Effector memory CD8-positive, alpha-beta T cell (primary cell): ENCODE measurements at regions not wholly inside any gene's neighbourhood (a gene's known extent, or its start where the extent isn't known, plus 50 kb on each side); places are given as distances from the start of the nearest gene placed in this dataset.
"Not testable (repeated sequence)": the region's sequence is repeated elsewhere in the genome, so short reads cannot be mapped to it uniquely, and the experiment has no call there.

Experiments
- ATAC-seq: fragments of 150-1000 bp; cut with Tn5 transposase; replicated peaks from 2 replicates; pipeline ENCODE4 v1.10.0; 2021; ENCODE audit warnings: mild to moderate bottlenecking, moderate library complexity
- DNase-seq, 3 experiments: peaks; one replicate each; pipeline ENCODE4 v3.0.0; 2021
- H3K27ac Mint-ChIP-seq, 2 donors: one replicate each; pipeline ENCODE4 v1.8.0; 2022; ENCODE audit warnings: mild to moderate bottlenecking in 2 of 2, mixed read lengths in 2 of 2, moderate library complexity in 2 of 2
- H3K27me3 Mint-ChIP-seq, 2 donors: one replicate each; pipeline ENCODE4 v1.8.0; 2022; ENCODE audit warnings: mixed read lengths in 2 of 2
- H3K36me3 Mint-ChIP-seq: one replicate; pipeline ENCODE4 v1.8.0; 2022; ENCODE audit warnings: mild to moderate bottlenecking, moderate library complexity, mixed read lengths; ENCODE audit not compliant: insufficient read depth
- H3K4me1 Mint-ChIP-seq, 2 donors: one replicate each; pipeline ENCODE4 v1.8.0; 2022; ENCODE audit warnings: low read depth in 2 of 2, mixed read lengths in 2 of 2
- H3K4me3 Mint-ChIP-seq, 2 donors: one replicate each; pipeline ENCODE4 v1.8.0; 2022; ENCODE audit warnings: mild to moderate bottlenecking in 2 of 2, mixed read lengths in 2 of 2, moderate library complexity in 2 of 2
- H3K9me3 Mint-ChIP-seq, 2 donors: one replicate each; pipeline ENCODE4 v1.8.0; 2022; ENCODE audit warnings: mixed read lengths in 2 of 2

DNA sequence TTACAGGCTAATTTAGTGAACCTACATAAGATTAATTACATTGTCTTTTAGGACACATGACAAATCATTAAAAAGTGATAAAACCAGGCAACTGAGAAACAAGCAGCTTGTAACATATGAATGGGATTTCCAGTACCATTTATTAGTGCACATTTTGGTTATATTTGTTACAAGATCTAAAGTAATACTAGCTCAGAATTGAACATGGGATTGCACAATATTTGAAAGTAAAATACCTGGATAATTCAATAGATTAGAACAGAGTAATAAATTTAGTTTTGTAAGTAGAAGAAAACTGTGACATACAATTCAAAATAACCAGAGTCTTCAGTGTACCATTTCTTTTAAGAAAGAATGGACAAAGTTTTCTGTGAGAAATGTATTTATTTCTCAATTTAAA, 1400.7 kb upstream of the ACVR2A start:
- Mint-ChIP-seq H3K4me1 (no peaks in the 10 kb centered on the region), H3K36me3 (no peaks in the 10 kb centered on the region), H3K9me3 (peaks cover 0 to 5% of the 10 kb centered on the region in 2 donors), H3K27me3 (no peaks in the 10 kb centered on the region), H3K27ac (no peak overlapping the region), H3K4me3 (no peak overlapping the region)
- DNase-seq, result no peak
- ATAC-seq, result no peak

- Mint-ChIP-seq H3K27ac (no peak overlapping the region), H3K27me3 (no peaks in the 10 kb centered on the region), H3K36me3 (no peaks in the 10 kb centered on the region), H3K4me1 (no peaks in the 10 kb centered on the region), H3K9me3 (peaks cover 0 to 16% of the 10 kb centered on the region in 2 donors), H3K4me3 (no peak overlapping the region)
- DNase-seq, result no peak
- ATAC-seq, result no peak
Measured at GRCh38 chr2:146438246-146438645, 1406.6 kb upstream of the ACVR2A start.

- ATAC-seq (no peak), DNase-seq (no peak)
- Mint-ChIP-seq H3K27me3 (no peaks in the 10 kb centered on the region), H3K27ac (no peak overlapping the region), H3K4me1 (no peaks in the 10 kb centered on the region), H3K9me3 (peaks cover 0 to 16% of the 10 kb centered on the region in 2 donors), H3K36me3 (no peaks in the 10 kb centered on the region), H3K4me3 (no peak overlapping the region)
Measured at GRCh38 chr2:146437712-146438111, 1407.1 kb upstream of the ACVR2A start.

- Mint-ChIP-seq H3K9me3 (peaks cover 0 to 16% of the 10 kb centered on the region in 2 donors), H3K4me1 (no peaks in the 10 kb centered on the region), H3K27ac (no peak overlapping the region), H3K27me3 (no peaks in the 10 kb centered on the region), H3K4me3 (no peak overlapping the region), H3K36me3 (no peaks in the 10 kb centered on the region)
- ATAC-seq (no peak), DNase-seq (no peak)
Measured at GRCh38 chr2:146433116-146433875, 1411.5 kb upstream of the ACVR2A start.

- Mint-ChIP-seq H3K27me3 (no peaks in the 10 kb centered on the region), H3K9me3 (peaks cover under 1 to 1% of the 10 kb centered on the region in 2 donors), H3K36me3 (no peaks in the 10 kb centered on the region), H3K4me1 (no peaks in the 10 kb centered on the region), H3K4me3 (no peak overlapping the region), H3K27ac (no peak overlapping the region)
- ATAC-seq (no peak), DNase-seq (no peak)
Measured at GRCh38 chr2:146429366-146429765, 1415.5 kb upstream of the ACVR2A start.

- H3K27me3 Mint-ChIP-seq, result no peaks in the 10 kb centered on the region
- peaks cover 0 to 1% of the 10 kb centered on the region in 2 donors for H3K9me3 Mint-ChIP-seq
- H3K4me3 Mint-ChIP-seq, result no peak overlapping the region
- no peaks in the 10 kb centered on the region for H3K36me3 Mint-ChIP-seq
- no peak overlapping the region for H3K27ac Mint-ChIP-seq
- DNase-seq, result no peak
- no peaks in the 10 kb centered on the region for H3K4me1 Mint-ChIP-seq
- no peak for ATAC-seq
Measured at GRCh38 chr2:146417942-146418341, 1426.9 kb upstream of the ACVR2A start.

DNA sequence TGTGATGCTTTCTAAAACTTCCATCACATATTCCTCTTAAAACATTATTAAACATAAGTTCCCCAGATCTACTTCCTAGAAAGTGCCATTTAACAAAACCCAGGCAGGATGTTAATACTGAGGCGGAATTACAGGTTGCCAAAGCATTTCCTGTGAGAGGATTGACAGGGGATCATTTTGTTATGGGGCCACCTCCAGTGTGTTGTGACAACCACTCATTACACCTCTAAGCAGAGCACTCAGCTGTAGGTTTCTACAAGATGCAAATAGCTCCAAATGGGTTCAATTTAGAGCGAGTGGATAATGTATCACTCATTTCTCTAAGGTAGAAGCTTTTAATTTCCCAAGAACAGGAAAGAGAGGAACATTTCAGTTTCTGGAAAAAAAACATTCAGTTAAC, 1429.5 kb upstream of the ACVR2A start:
- no peaks in the 10 kb centered on the region for H3K36me3 Mint-ChIP-seq

GRCh38 chr2:146414456-146414855, 1430.4 kb upstream of the ACVR2A start:
- ATAC-seq (no peak), DNase-seq (no peak)
- Mint-ChIP-seq H3K27me3 (no peaks in the 10 kb centered on the region), H3K4me3 (no peak overlapping the region), H3K27ac (no peak overlapping the region), H3K4me1 (no peaks in the 10 kb centered on the region), H3K36me3 (no peaks in the 10 kb centered on the region), H3K9me3 (peaks cover 0 to 1% of the 10 kb centered on the region in 2 donors)

More for the DNA sequence above, 1429.5 kb upstream of the ACVR2A start:
- ATAC-seq (no peak), DNase-seq (no peak)
- Mint-ChIP-seq H3K27me3 (no peaks in the 10 kb centered on the region), H3K4me3 (no peak overlapping the region), H3K4me1 (no peaks in the 10 kb centered on the region), H3K9me3 (peaks cover 0 to 1% of the 10 kb centered on the region in 2 donors), H3K27ac (no peak overlapping the region)

GRCh38 chr2:146413086-146413610, 1431.7 kb upstream of the ACVR2A start:
- DNase-seq (no peak), ATAC-seq (no peak)
- Mint-ChIP-seq H3K27ac (no peak overlapping the region), H3K9me3 (peaks cover 0 to 1% of the 10 kb centered on the region in 2 donors), H3K4me1 (no peaks in the 10 kb centered on the region), H3K27me3 (no peaks in the 10 kb centered on the region), H3K4me3 (no peak overlapping the region), H3K36me3 (no peaks in the 10 kb centered on the region)

- Mint-ChIP-seq H3K4me3 (no peak overlapping the region), H3K4me1 (no peaks in the 10 kb centered on the region), H3K9me3 (peaks cover 0 to 1% of the 10 kb centered on the region in 2 donors), H3K36me3 (no peaks in the 10 kb centered on the region), H3K27me3 (no peaks in the 10 kb centered on the region), H3K27ac (no peak overlapping the region)
- ATAC-seq, result no peak
- DNase-seq, result no peak
Measured at GRCh38 chr2:146412625-146413024, 1432.2 kb upstream of the ACVR2A start.

DNA sequence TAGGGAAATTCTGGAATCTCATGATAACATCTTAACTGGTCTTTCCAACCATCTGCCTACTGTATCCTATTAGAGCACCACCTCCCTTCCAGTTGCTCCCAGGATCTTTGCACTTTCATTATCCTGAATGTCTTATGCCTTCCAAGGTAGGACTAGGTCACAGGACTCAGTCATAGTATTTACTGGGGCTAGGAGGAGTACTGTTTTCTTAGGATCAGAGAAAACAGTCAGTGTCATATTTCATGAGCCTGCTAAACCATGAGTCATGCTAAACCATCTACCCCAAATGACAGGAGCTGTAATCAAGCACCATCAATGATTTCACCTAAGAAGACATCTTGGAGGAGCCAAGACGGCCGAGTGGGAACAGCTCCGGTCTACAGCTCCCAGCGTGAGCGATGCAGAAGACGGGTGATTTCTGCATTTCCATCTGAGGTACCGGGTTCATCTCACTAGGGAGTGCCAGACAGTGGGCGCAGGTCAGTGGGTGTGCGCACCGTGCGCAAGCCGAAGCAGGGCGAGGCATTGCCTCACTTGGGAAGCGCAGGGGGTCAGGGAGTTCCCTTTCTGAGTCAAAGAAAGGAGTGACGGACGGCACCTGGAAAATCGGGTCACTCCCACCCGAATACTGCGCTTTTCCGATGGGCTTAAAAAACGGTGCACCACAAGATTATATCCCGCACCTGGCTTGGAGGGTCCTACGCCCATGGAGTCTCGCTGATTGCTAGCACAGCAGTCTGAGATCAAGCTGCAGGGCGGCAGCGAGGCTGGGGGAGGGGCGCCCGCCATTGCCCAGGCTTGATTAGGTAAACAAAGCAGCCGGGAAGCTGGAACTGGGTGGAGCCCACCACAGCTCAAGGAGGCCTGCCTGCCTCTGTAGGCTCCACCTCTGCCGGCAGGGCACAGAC, 1439.2 kb upstream of the ACVR2A start:
- H3K9me3 Mint-ChIP-seq, result peaks cover 8 to 16% of the 10 kb centered on the region in 2 donors
- not testable (repeated sequence) for ATAC-seq, H3K4me1 Mint-ChIP-seq, H3K27me3 Mint-ChIP-seq, H3K4me3 Mint-ChIP-seq, H3K36me3 Mint-ChIP-seq, DNase-seq, H3K27ac Mint-ChIP-seq

DNA sequence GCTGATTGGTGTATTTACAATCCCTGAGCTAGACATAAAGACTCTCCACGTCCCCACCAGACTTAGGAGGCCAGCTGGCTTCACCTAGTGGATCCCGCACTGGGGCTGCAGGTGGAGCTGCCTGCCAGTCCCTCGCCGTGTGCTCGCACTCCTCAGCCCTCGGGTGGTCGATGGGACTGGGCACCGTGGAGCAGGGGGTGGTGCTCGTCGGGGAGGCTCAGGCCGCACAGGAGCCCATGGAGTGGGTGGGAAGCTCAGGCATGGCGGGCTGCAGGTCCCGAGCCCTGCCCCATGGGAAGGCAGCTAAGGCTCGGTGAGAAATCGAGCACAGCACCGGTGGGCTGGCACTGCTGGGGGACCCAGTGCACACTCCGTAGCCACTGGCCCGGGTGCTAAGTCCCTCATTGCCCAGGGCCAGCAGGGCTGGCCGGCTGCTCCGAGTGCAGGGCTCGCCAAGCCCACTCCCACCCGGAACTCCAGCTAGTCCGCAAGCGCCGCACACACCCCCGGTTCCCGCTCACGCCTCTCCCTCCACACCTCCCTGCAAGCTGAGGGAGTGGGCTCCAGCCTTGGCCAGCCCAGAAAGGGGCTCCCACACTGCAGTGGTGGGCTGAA, 1441.2 kb upstream of the ACVR2A start:
- H3K36me3 Mint-ChIP-seq, DNase-seq, ATAC-seq, H3K4me3 Mint-ChIP-seq, H3K4me1 Mint-ChIP-seq, H3K27ac Mint-ChIP-seq, H3K27me3 Mint-ChIP-seq: not testable (repeated sequence)
- H3K9me3 Mint-ChIP-seq, result peaks cover 8 to 16% of the 10 kb centered on the region in 2 donors

- Mint-ChIP-seq H3K9me3 (peaks cover 6 to 11% of the 10 kb centered on the region in 2 donors), H3K27ac (no peak overlapping the region), H3K4me1 (no peaks in the 10 kb centered on the region), H3K4me3 (no peak overlapping the region), H3K27me3 (no peaks in the 10 kb centered on the region), H3K36me3 (no peaks in the 10 kb centered on the region)
- ATAC-seq (no peak), DNase-seq (no peak)
Measured at GRCh38 chr2:146392631-146393030, 1452.2 kb upstream of the ACVR2A start.
